Keratinocyte (primary cell): ENCODE measurements at regions not wholly inside any gene's neighbourhood (a gene's known extent, or its start where the extent isn't known, plus 50 kb on each side); places are given as distances from the start of the nearest gene placed in this dataset.

Experiments
- CTCF ChIP-seq, 3 experiments: IDR thresholded peaks in 1 of 3; conservative IDR thresholded peaks in 1 of 3; optimal IDR thresholded peaks in 1 of 3; 2 replicates in 2 of 3; 3 replicates in 1 of 3; pipeline versions ENCODE3 to v1.5.1; 2011; ENCODE audit warnings: low read length in 3 of 3, mild to moderate bottlenecking in 3 of 3, moderate library complexity in 2 of 3, control low read depth in 1 of 3, inconsistent platforms in 1 of 3; ENCODE audit not compliant: insufficient read depth in 2 of 3; ENCODE audit errors: extremely low read depth in 1 of 3
- EZH2 ChIP-seq: IDR thresholded peaks from one replicate; pipeline ENCODE4 v1.6.1; 2012; ENCODE audit warnings: inconsistent platforms, mild to moderate bottlenecking, low read length, moderate library complexity

GRCh38 chr5:112614986-112615385 lies 122.7 kb upstream of the APC start:
- TF ChIP-seq CTCF (optimal IDR thresholded peaks at IDR 0.05 in 1 of 3, IDR thresholded peaks at IDR 0.05 in 1 of 3, conservative IDR thresholded peaks at IDR 0.05 in 1 of 3; ENCODE audit: extremely low read depth in 1 of 3, insufficient read depth in 2 of 3, low read length in 3 of 3) = no peak
- no peak for TF ChIP-seq EZH2
